CD14-positive monocyte (primary cell): ENCODE measurements at regions not wholly inside any gene's neighbourhood (a gene's known extent, or its start where the extent isn't known, plus 50 kb on each side); places are given as distances from the start of the nearest gene placed in this dataset.

ENCODE experiments used
- DNase-seq, 3 donors: peaks; one replicate each; pipeline ENCODE4 v3.0.0-alpha.2; 2011 to 2022
- H2AFZ ChIP-seq: 2 replicates; pipeline ENCODE4 v1.6.0; 2012; ENCODE audit warnings: mild to moderate bottlenecking, low read depth, low read length, inconsistent platforms; ENCODE audit not compliant: insufficient read depth, poor library complexity, severe bottlenecking
- H3K27ac ChIP-seq, 2 donors: 1 replicate in 1 of 2; 2 replicates in 1 of 2; pipeline ENCODE4 v1.5.1; 2012 to 2013; ENCODE audit warnings: low read length in 2 of 2, control low read depth in 1 of 2, inconsistent platforms in 1 of 2, low read depth in 1 of 2, mild to moderate bottlenecking in 1 of 2
- H3K27me3 ChIP-seq, 2 donors: one replicate each; pipeline versions ENCODE4 v1.6.0 to v1.6.1; 2011 to 2013; ENCODE audit warnings: low read length in 2 of 2; ENCODE audit not compliant: control insufficient read depth in 2 of 2, insufficient read depth in 2 of 2
- H3K36me3 ChIP-seq, 2 donors: replicated peaks in 1 of 2; 1 replicate in 1 of 2; 2 replicates in 1 of 2; pipeline versions ENCODE4 v1.5.1 to v1.6.1; 2012 to 2013; ENCODE audit warnings: low read length in 2 of 2, control low read depth in 1 of 2, inconsistent platforms in 1 of 2, mild to moderate bottlenecking in 1 of 2; ENCODE audit not compliant: insufficient read depth in 2 of 2, control insufficient read depth in 1 of 2
- H3K4me1 ChIP-seq, 2 donors: 1 replicate in 1 of 2; 2 replicates in 1 of 2; pipeline versions ENCODE4 v1.5.1 to v1.6.1; 2012 to 2013; ENCODE audit warnings: low read length in 2 of 2, control low read depth in 1 of 2, inconsistent platforms in 1 of 2, mild to moderate bottlenecking in 1 of 2, moderate library complexity in 1 of 2; ENCODE audit not compliant: insufficient read depth in 2 of 2, control insufficient read depth in 1 of 2
- H3K4me2 ChIP-seq: replicated peaks from 2 replicates; pipeline ENCODE3; 2012; ENCODE audit warnings: low read length, moderate library complexity, mild to moderate bottlenecking; ENCODE audit not compliant: poor library complexity, severe bottlenecking; ENCODE audit errors: extremely low read depth
- H3K4me3 ChIP-seq, 3 experiments: fragments of 200-600 bp in 1 of 3; sonication (generic) in 1 of 3; replicated peaks in 1 of 3; 1 replicate in 2 of 3; 2 replicates in 1 of 3; pipeline ENCODE4 v1.5.1; 2011 to 2013; ENCODE audit warnings: low read length in 3 of 3, mild to moderate bottlenecking in 3 of 3, control low read depth in 2 of 3, low read depth in 2 of 3, inconsistent platforms in 1 of 3, moderate library complexity in 1 of 3
- H3K79me2 ChIP-seq: 2 replicates; pipeline ENCODE4 v1.6.0; 2012; ENCODE audit warnings: mild to moderate bottlenecking, control low read depth, inconsistent platforms, low read length, moderate library complexity; ENCODE audit not compliant: insufficient read depth
- H3K9ac ChIP-seq: 2 replicates; pipeline ENCODE4 v1.6.0; 2017; ENCODE audit warnings: low read length, mild to moderate bottlenecking; ENCODE audit not compliant: insufficient read depth, poor library complexity, severe bottlenecking
- H3K9me3 ChIP-seq, 2 donors: replicated peaks in 1 of 2; 1 replicate in 1 of 2; 2 replicates in 1 of 2; pipeline versions ENCODE4 v1.5.1 to v1.6.1; 2012 to 2013; ENCODE audit warnings: low read length in 2 of 2, control low read depth in 1 of 2; ENCODE audit not compliant: control insufficient read depth in 1 of 2, insufficient read depth in 1 of 2
- H4K20me1 ChIP-seq: 2 replicates; pipeline ENCODE4 v1.6.0; 2012; ENCODE audit warnings: mild to moderate bottlenecking, low read length, control low read depth, moderate library complexity; ENCODE audit not compliant: insufficient read depth
- H3K27ac Mint-ChIP-seq, 7 donors: one replicate each; pipeline ENCODE4 v1.8.0; 2020; ENCODE audit warnings: mild to moderate bottlenecking in 7 of 7, mixed read lengths in 7 of 7, moderate library complexity in 6 of 7, inconsistent platforms in 2 of 7
- H3K27me3 Mint-ChIP-seq, 3 donors: one replicate each; pipeline ENCODE4 v1.8.0; 2021 to 2022; ENCODE audit warnings: low read depth in 3 of 3, mild to moderate bottlenecking in 3 of 3, mixed read lengths in 3 of 3, moderate library complexity in 3 of 3, inconsistent platforms in 1 of 3
- H3K36me3 Mint-ChIP-seq, 2 donors: one replicate each; pipeline ENCODE4 v1.8.0; 2020; ENCODE audit warnings: mixed read lengths in 2 of 2, inconsistent platforms in 1 of 2, mild to moderate bottlenecking in 1 of 2
- H3K4me1 Mint-ChIP-seq: one replicate; pipeline ENCODE4 v1.8.0; 2020; ENCODE audit warnings: mild to moderate bottlenecking, mixed read lengths
- H3K4me3 Mint-ChIP-seq, 2 donors: one replicate each; pipeline ENCODE4 v1.8.0; 2020; ENCODE audit warnings: mild to moderate bottlenecking in 2 of 2, mixed read lengths in 2 of 2, moderate library complexity in 1 of 2
- H3K9me3 Mint-ChIP-seq, 7 donors: one replicate each; pipeline ENCODE4 v1.8.0; 2020 to 2022; ENCODE audit warnings: mixed read lengths in 7 of 7, mild to moderate bottlenecking in 6 of 7, moderate library complexity in 6 of 7, inconsistent platforms in 2 of 7
- CTCF ChIP-seq: fragments of 200-600 bp; IDR thresholded peaks from one replicate; pipeline ENCODE4 v1.8.0; 2022; ENCODE audit warnings: antibody characterized with exemption, mild to moderate bottlenecking
- WGBS: methylation state at CpG from one replicate; pipeline ENCODE4 v1.1.5; 2013; ENCODE audit warnings: missing lambda C conversion rate; ENCODE audit not compliant: insufficient coverage; 5-methylcytosine and 5-hydroxymethylcytosine counted together
- intact Hi-C, 2 donors: fragments of 100-400 bp; cut with micrococcal nuclease; formaldehyde crosslinking; loops; one replicate each; pipeline versions ENCODE4 v1.15.0 to v1.15.1; 2023

DNA sequence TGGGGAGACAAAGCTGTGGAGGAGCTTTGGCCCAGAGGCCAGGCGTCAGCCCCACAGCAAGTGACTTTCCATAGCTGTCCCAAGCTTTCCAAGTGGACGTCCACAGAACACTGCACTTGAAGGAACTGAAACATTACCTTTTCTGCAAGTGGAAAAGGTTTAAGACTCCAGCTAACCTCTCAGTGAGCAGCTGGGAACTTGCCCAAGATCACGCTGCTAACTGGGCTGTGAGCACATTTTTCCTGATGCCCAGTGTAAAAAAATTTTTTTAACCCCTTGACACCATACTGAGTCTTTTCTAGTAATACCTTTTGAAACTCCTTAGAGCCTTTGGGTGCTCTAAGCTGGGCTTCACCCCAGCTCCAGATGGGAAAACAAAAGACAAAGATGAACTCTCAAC lies 256.7 kb downstream of the HAUS1 start:
- Mint-ChIP-seq H3K9me3 (peaks cover 4 to 14% (median 11%) of the 10 kb centered on the region in 7 donors), H3K27ac (no peak overlapping the region), H3K4me3 (no peak overlapping the region), H3K36me3 (no peaks in the 10 kb centered on the region), H3K27me3 (peaks cover 0 to 3% (median 0%) of the 10 kb centered on the region in 3 donors), H3K4me1 (peaks cover 2% of the 10 kb centered on the region)
- Histone ChIP-seq H3K4me1 (no peaks in the 10 kb centered on the region), H3K27ac (no peak overlapping the region), H3K4me3 (no peak overlapping the region), H4K20me1 (no peaks in the 10 kb centered on the region), H3K27me3 (no peaks in the 10 kb centered on the region), H3K4me2 (no peak overlapping the region), H3K9me3 (peaks cover 5 to 13% of the 10 kb centered on the region in 2 donors), H3K9ac (no peak overlapping the region), H3K36me3 (no peaks in the 10 kb centered on the region), H3K79me2 (no peaks in the 10 kb centered on the region), H2AFZ (no peak overlapping the region)
- DNase-seq: no peak
- WGBS: 91% methylated on average over 3 of the region's 3 CpGs
- no peak for TF ChIP-seq CTCF
- intact Hi-C loops: no loop called here

GRCh38 chr18:46362533-46362932 lies 258.3 kb downstream of the HAUS1 start:
- peaks cover 4 to 14% (median 11%) of the 10 kb centered on the region in 7 donors for H3K9me3 Mint-ChIP-seq
- H3K27ac ChIP-seq: no peak overlapping the region
- no peak overlapping the region for H3K4me3 Mint-ChIP-seq
- DNase-seq: no peak
- H2AFZ ChIP-seq: no peak overlapping the region
- no peak overlapping the region for H3K4me2 ChIP-seq
- intact Hi-C loops: no loop called here
- H3K36me3 Mint-ChIP-seq: no peaks in the 10 kb centered on the region
- H3K27me3 ChIP-seq: no peaks in the 10 kb centered on the region
- 85% methylated on average over 2 of the region's 4 CpGs for WGBS
- no peak overlapping the region for H3K4me3 ChIP-seq
- no peaks in the 10 kb centered on the region for H4K20me1 ChIP-seq
- H3K4me1 ChIP-seq: no peaks in the 10 kb centered on the region
- TF ChIP-seq CTCF: no peak
- H3K79me2 ChIP-seq: no peaks in the 10 kb centered on the region
- H3K9ac ChIP-seq: no peak overlapping the region
- no peaks in the 10 kb centered on the region for H3K36me3 ChIP-seq
- H3K27ac Mint-ChIP-seq: no peak overlapping the region
- peaks cover 2% of the 10 kb centered on the region for H3K4me1 Mint-ChIP-seq
- peaks cover 5 to 13% of the 10 kb centered on the region in 2 donors for H3K9me3 ChIP-seq
- H3K27me3 Mint-ChIP-seq: peaks cover 0 to 5% (median 0%) of the 10 kb centered on the region in 3 donors
